H1 (cell line): ENCODE measurements at regions not wholly inside any gene's neighbourhood (a gene's known extent, or its start where the extent isn't known, plus 50 kb on each side); places are given as distances from the start of the nearest gene placed in this dataset.

Source experiments
- CTCF ChIA-PET: fragments of 300-600 bp; sonication (Branson Sonifier 250); formaldehyde crosslinking; loops from one replicate; lab custom pipeline; 2021; ENCODE audit not compliant: partially characterized antibody; lab: Charles Lee
- POLR2A ChIA-PET: fragments of 300-600 bp; sonication (Branson Sonifier 250); formaldehyde crosslinking; loops from one replicate; lab custom pipeline; 2021; ENCODE audit warnings: inconsistent platforms; ENCODE audit not compliant: partially characterized antibody; lab: Charles Lee
- DNase-seq, 2 experiments: peaks; one replicate each; pipeline versions ENCODE4 v3.0.0 to v3.0.0-alpha.2; 2010 to 2022; ENCODE audit warnings: low spot score in 2 of 2, low read depth in 1 of 2, mixed read lengths in 1 of 2
- FAIRE-seq: peaks from 2 replicates; lab custom pipeline; 2011; peaks lifted over from hg19 to GRCh38; lab: Jason Lieb, UNC
- H2AFZ ChIP-seq: 2 replicates; pipeline ENCODE4 v1.8.1; 2012; ENCODE audit warnings: low read length, inconsistent platforms
- H2AK5ac ChIP-seq: 2 replicates; pipeline ENCODE4 v1.6.1; 2013; ENCODE audit warnings: low read depth, low read length
- H2BK120ac ChIP-seq: replicated peaks from 2 replicates; pipeline ENCODE3; 2013; ENCODE audit warnings: low read depth, low read length, inconsistent platforms
- H2BK12ac ChIP-seq: 2 replicates; pipeline ENCODE4 v1.6.1; 2013; ENCODE audit warnings: low read depth, low read length
- H2BK15ac ChIP-seq: 2 replicates; pipeline ENCODE4 v1.6.1; 2013; ENCODE audit warnings: low read length
- H2BK20ac ChIP-seq: 2 replicates; pipeline ENCODE4 v1.6.1; 2013; ENCODE audit warnings: low read length
- H2BK5ac ChIP-seq: 2 replicates; pipeline ENCODE4 v1.6.1; 2013; ENCODE audit warnings: low read depth, low read length
- H3K14ac ChIP-seq: 2 replicates; pipeline ENCODE4 v1.6.1; 2013; ENCODE audit warnings: inconsistent platforms; ENCODE audit not compliant: insufficient read length
- H3K18ac ChIP-seq: 2 replicates; pipeline ENCODE4 v1.6.1; 2013; ENCODE audit warnings: low read length; ENCODE audit errors: extremely low read depth
- H3K23ac ChIP-seq: 2 replicates; pipeline ENCODE4 v1.6.1; 2013; ENCODE audit warnings: inconsistent platforms; ENCODE audit not compliant: insufficient read length
- H3K23me2 ChIP-seq: 2 replicates; pipeline ENCODE4 v1.6.1; 2013; ENCODE audit warnings: low read depth, low read length
- H3K27ac ChIP-seq: 2 replicates; pipeline ENCODE4 v1.6.1; 2011; ENCODE audit warnings: low read depth, low read length, inconsistent platforms
- H3K27me3 ChIP-seq, 4 experiments: replicated peaks in 1 of 4; 1 replicate in 1 of 4; 2 replicates in 3 of 4; pipeline versions ENCODE4 v1.6.1 to v1.8.1; 2011 to 2013; ENCODE audit warnings: low read length in 3 of 4, mild to moderate bottlenecking in 3 of 4, inconsistent platforms in 2 of 4, mixed read lengths in 2 of 4, moderate library complexity in 1 of 4; ENCODE audit not compliant: control insufficient read depth in 3 of 4, insufficient read depth in 3 of 4; ENCODE audit errors: extremely low read depth in 1 of 4
- H3K36me3 ChIP-seq, 4 experiments: 2 replicates each; pipeline versions ENCODE4 v1.6.1 to v1.8.1; 2011 to 2013; ENCODE audit warnings: mild to moderate bottlenecking in 4 of 4, low read length in 3 of 4, moderate library complexity in 2 of 4, control low read depth in 1 of 4, inconsistent platforms in 1 of 4; ENCODE audit not compliant: insufficient read depth in 4 of 4, control insufficient read depth in 2 of 4
- H3K4ac ChIP-seq: replicated peaks from 2 replicates; pipeline ENCODE3; 2013; ENCODE audit warnings: low read length, low read depth, mixed read lengths, inconsistent platforms; ENCODE audit not compliant: insufficient read length
- H3K4me1 ChIP-seq, 4 experiments: replicated peaks in 1 of 4; 1 replicate in 1 of 4; 2 replicates in 3 of 4; pipeline versions ENCODE4 v1.6.1 to v1.8.1; 2011 to 2013; ENCODE audit warnings: low read length in 3 of 4, inconsistent platforms in 2 of 4, mixed read lengths in 1 of 4; ENCODE audit not compliant: insufficient read depth in 4 of 4, control insufficient read depth in 3 of 4
- H3K4me2 ChIP-seq, 2 experiments: 2 replicates each; pipeline versions ENCODE4 v1.6.1 to v1.8.1; 2011 to 2013; ENCODE audit warnings: low read depth in 2 of 2, low read length in 2 of 2, control low read depth in 1 of 2, inconsistent platforms in 1 of 2, mild to moderate bottlenecking in 1 of 2; ENCODE audit not compliant: insufficient read depth in 1 of 2
- H3K4me3 ChIP-seq, 4 experiments: fragments of 200-600, 300-600 bp in 1 of 4; sonication (generic), shearing (Covaris generic), sonication (Bioruptor Twin) in 1 of 4; 2 replicates each; pipeline versions ENCODE4 v1.5.1 to v1.8.1; 2011 to 2016; ENCODE audit warnings: low read length in 4 of 4, low read depth in 3 of 4, control low read depth in 2 of 4, inconsistent platforms in 2 of 4, mild to moderate bottlenecking in 2 of 4, mixed read lengths in 1 of 4, moderate library complexity in 1 of 4; ENCODE audit not compliant: insufficient read depth in 2 of 4; ENCODE audit errors: extremely low read depth in 1 of 4
- H3K56ac ChIP-seq: replicated peaks from 2 replicates; pipeline ENCODE3; 2013; ENCODE audit warnings: low read depth, mild to moderate bottlenecking, mixed read lengths, low read length, inconsistent platforms; ENCODE audit not compliant: insufficient read length
- H3K79me1 ChIP-seq: 2 replicates; pipeline ENCODE4 v1.6.1; 2013; ENCODE audit warnings: low read depth, low read length, control low read depth
- H3K79me2 ChIP-seq, 2 experiments: 2 replicates each; pipeline versions ENCODE4 v1.6.1 to v1.8.1; 2012 to 2013; ENCODE audit warnings: low read length in 2 of 2, mild to moderate bottlenecking in 2 of 2, inconsistent platforms in 1 of 2; ENCODE audit not compliant: insufficient read depth in 2 of 2, control insufficient read depth in 1 of 2
- H3K9ac ChIP-seq, 4 experiments: replicated peaks in 1 of 4; 1 replicate in 1 of 4; 2 replicates in 3 of 4; pipeline versions ENCODE4 v1.6.1 to v1.8.1; 2011 to 2013; ENCODE audit warnings: low read depth in 3 of 4, low read length in 3 of 4, control low read depth in 2 of 4, mild to moderate bottlenecking in 2 of 4, moderate library complexity in 2 of 4, inconsistent platforms in 1 of 4; ENCODE audit errors: extremely low read depth in 1 of 4
- H3K9me3 ChIP-seq, 2 experiments: 2 replicates each; pipeline versions ENCODE4 v1.6.1 to v1.8.1; 2012 to 2013; ENCODE audit warnings: mild to moderate bottlenecking in 2 of 2, moderate library complexity in 2 of 2, control low read depth in 1 of 2, inconsistent platforms in 1 of 2, low read depth in 1 of 2, low read length in 1 of 2, mixed read lengths in 1 of 2; ENCODE audit not compliant: insufficient read depth in 2 of 2
- H4K20me1 ChIP-seq, 2 experiments: replicated peaks in 1 of 2; 2 replicates each; pipeline versions ENCODE3 to v1.8.1; 2011 to 2013; ENCODE audit warnings: inconsistent platforms in 2 of 2, low read length in 2 of 2, mild to moderate bottlenecking in 1 of 2; ENCODE audit not compliant: insufficient read depth in 2 of 2, control insufficient read depth in 1 of 2
- H4K5ac ChIP-seq: 2 replicates; pipeline ENCODE4 v1.6.1; 2013; ENCODE audit warnings: low read length, low read depth, mixed read lengths, inconsistent platforms; ENCODE audit not compliant: insufficient read length
- H4K8ac ChIP-seq: 2 replicates; pipeline ENCODE4 v1.8.0; 2013; ENCODE audit warnings: mild to moderate bottlenecking, moderate library complexity, low read length, inconsistent platforms; ENCODE audit not compliant: insufficient read depth; ENCODE audit errors: extremely low read depth
- H4K91ac ChIP-seq: replicated peaks from 2 replicates; pipeline ENCODE3; 2013; ENCODE audit warnings: low read length, mixed read lengths, inconsistent platforms; ENCODE audit not compliant: insufficient read length
- BACH1 ChIP-seq: IDR thresholded peaks from 2 replicates; pipeline ENCODE4 v1.6.1; 2012; ENCODE audit warnings: low read length, improper control_type of control experiment
- BCL11A ChIP-seq, 2 experiments: IDR thresholded peaks; one replicate each; pipeline ENCODE4 v1.6.1; 2011; ENCODE audit warnings: low read depth in 2 of 2, low read length in 2 of 2, mild to moderate bottlenecking in 2 of 2
- CEBPB ChIP-seq: IDR thresholded peaks from 2 replicates; pipeline ENCODE4 v1.6.1; 2012; ENCODE audit warnings: low read depth, low read length
- CHD2 ChIP-seq: IDR thresholded peaks from 2 replicates; pipeline ENCODE4 v1.6.1; 2012; ENCODE audit warnings: low read length, improper control_type of control experiment
- CTBP2 ChIP-seq: IDR thresholded peaks from 2 replicates; pipeline ENCODE4 v1.7.0; 2011; ENCODE audit warnings: borderline replicate concordance, mild to moderate bottlenecking, moderate library complexity, mixed read lengths, low read length; ENCODE audit not compliant: insufficient read depth, insufficient read length
- CTCF ChIP-seq, 3 experiments: IDR thresholded peaks; 1 replicate in 2 of 3; 2 replicates in 1 of 3; pipeline versions ENCODE4 v1.5.1 to v1.6.1; 2011; ENCODE audit warnings: low read length in 3 of 3, mild to moderate bottlenecking in 3 of 3, inconsistent platforms in 2 of 3, low read depth in 1 of 3, moderate library complexity in 1 of 3; ENCODE audit not compliant: insufficient read depth in 1 of 3; ENCODE audit errors: control extremely low read depth in 1 of 3
- RAD21 ChIP-seq, 2 experiments: IDR thresholded peaks in 1 of 2; conservative IDR thresholded peaks in 1 of 2; 2 replicates each; pipeline ENCODE4 v1.6.1; 2011; ENCODE audit warnings: low read depth in 2 of 2, low read length in 2 of 2, improper control_type of control experiment in 1 of 2, inconsistent platforms in 1 of 2, mild to moderate bottlenecking in 1 of 2, moderate library complexity in 1 of 2
- RFX5 ChIP-seq: IDR thresholded peaks from 2 replicates; pipeline ENCODE4 v1.6.1; 2011; ENCODE audit warnings: low read depth, low read length, improper control_type of control experiment, borderline replicate concordance
- SIRT6 ChIP-seq: IDR thresholded peaks from one replicate; pipeline ENCODE4 v1.7.1; 2012; ENCODE audit warnings: low read length, inconsistent platforms
- SIX5 ChIP-seq: IDR thresholded peaks from 2 replicates; pipeline ENCODE4 v1.6.1; 2011; ENCODE audit warnings: mild to moderate bottlenecking, low read depth, low read length
- SP2 ChIP-seq: IDR thresholded peaks from 2 replicates; pipeline ENCODE4 v1.6.1; 2012; ENCODE audit warnings: mild to moderate bottlenecking, low read length, inconsistent platforms
- TBP ChIP-seq: IDR thresholded peaks from 2 replicates; pipeline ENCODE4 v1.6.1; 2011; ENCODE audit warnings: low read depth, low read length, improper control_type of control experiment
- YY1 ChIP-seq: IDR thresholded peaks from 2 replicates; pipeline ENCODE4 v1.6.1; 2011; ENCODE audit warnings: low read depth, mild to moderate bottlenecking, low read length
- WGBS, 2 experiments: shearing (Covaris generic) in 1 of 2; methylation state at CpG; one replicate each; pipeline versions ENCODE4 v1.1.6 to v1.1.7; 2013 to 2015; ENCODE audit warnings: low lambda C conversion rate in 2 of 2, mixed read lengths in 2 of 2, inconsistent platforms in 1 of 2, low coverage in 1 of 2, missing lambda C conversion rate in 1 of 2; ENCODE audit not compliant: insufficient replicate concordance in 2 of 2, insufficient coverage in 1 of 2, insufficient read length in 1 of 2; ENCODE audit errors: extremely low coverage in 1 of 2, missing lambda C conversion rate in 1 of 2; 5-methylcytosine and 5-hydroxymethylcytosine counted together

GRCh38 chr16:9362604-9363003, 271.2 kb downstream of the HAPSTR1 start:
- no peaks in the 10 kb centered on the region for H3K4me1 ChIP-seq
- no peak overlapping the region for H2BK5ac ChIP-seq
- no peak overlapping the region for H3K9ac ChIP-seq
- no peak overlapping the region for H4K8ac ChIP-seq
- no peak overlapping the region for H2AK5ac ChIP-seq
- H3K79me1 ChIP-seq, result no peaks in the 10 kb centered on the region
- no peak overlapping the region for H3K14ac ChIP-seq
- H2AFZ ChIP-seq, result no peak overlapping the region
- no peak overlapping the region for H2BK120ac ChIP-seq
- no peak overlapping the region for H3K4me3 ChIP-seq
- no peaks in the 10 kb centered on the region for H3K9me3 ChIP-seq
- no peak overlapping the region for H2BK15ac ChIP-seq
- no peak overlapping the region for H2BK20ac ChIP-seq
- H2BK12ac ChIP-seq, result no peak overlapping the region
- no peaks in the 10 kb centered on the region; a peak in 1 of 7 replicates for H3K27me3 ChIP-seq
- no peaks in the 10 kb centered on the region for H3K36me3 ChIP-seq
- no peak overlapping the region for H3K27ac ChIP-seq
- FAIRE-seq (no peak), DNase-seq (no peak)
- no peak overlapping the region for H3K4me2 ChIP-seq
- no peaks in the 10 kb centered on the region for H3K23me2 ChIP-seq
- no peak overlapping the region for H4K5ac ChIP-seq
- no peaks in the 10 kb centered on the region for H4K20me1 ChIP-seq
- H3K79me2 ChIP-seq, result no peaks in the 10 kb centered on the region
- no peak overlapping the region for H4K91ac ChIP-seq
- H3K18ac ChIP-seq, result no peak overlapping the region
- H3K23ac ChIP-seq, result no peak overlapping the region
- ChIA-PET POLR2A (no interaction called here), CTCF (interaction anchor here (0.9 to 3.4 kb wide), 4 partner anchors 9 to 818 kb away, joined by 3 to 13 read pairs (median 5); no protein-coding TSS in a partner anchor)
- 84% methylated on average over 3 of the region's 3 CpGs; no CpG with 5 or more reads in 1 of the 2 experiments for WGBS, 2 experiments
- no peak overlapping the region for H3K4ac ChIP-seq
- H3K56ac ChIP-seq, result no peak overlapping the region
- TF ChIP-seq RFX5, result no peak
- TF ChIP-seq CHD2, result no peak
- TF ChIP-seq CTBP2, result no peak
- no peak for TF ChIP-seq CEBPB
- no peak for TF ChIP-seq CTCF (IDR thresholded peaks at IDR 0.05; ENCODE audit: control extremely low read depth in 1 of 3, insufficient read depth in 1 of 3, low read depth in 1 of 3, low read length in 3 of 3)
- TF ChIP-seq SIX5, result no peak
- TF ChIP-seq YY1, result no peak
- no peak for TF ChIP-seq SP2
- TF ChIP-seq SIRT6, result no peak
- TF ChIP-seq TBP, result no peak
- no peak for TF ChIP-seq BACH1
- TF ChIP-seq BCL11A (IDR thresholded peaks at IDR 0.05; ENCODE audit: low read depth in 2 of 2, low read length in 2 of 2), result no peak
- no peak for TF ChIP-seq RAD21 (IDR thresholded peaks at IDR 0.05 in 1 of 2, conservative IDR thresholded peaks at IDR 0.05 in 1 of 2; ENCODE audit: low read depth in 2 of 2, low read length in 2 of 2)
